PC-9 (cell line): ENCODE measurements at regions not wholly inside any gene's neighbourhood (a gene's known extent, or its start where the extent isn't known, plus 50 kb on each side); places are given as distances from the start of the nearest gene placed in this dataset.

Experiments
- BruUV-seq: library from RNA; stranded (reverse); fragments of 400-500 nt; replicated peaks from 2 replicates; lab custom pipeline; 2021; lab: Mats Ljungman, UMichigan
- CTCF ChIA-PET: fragments of 300-600 bp; sonication (Branson Sonifier 250); formaldehyde crosslinking; loops from one replicate; lab custom pipeline; 2022; ENCODE audit warnings: antibody characterized with exemption; lab: Charles Lee
- POLR2A ChIA-PET: fragments of 300-600 bp; sonication (Branson Sonifier 250); formaldehyde crosslinking; loops from one replicate; lab custom pipeline; 2022; ENCODE audit warnings: antibody characterized with exemption; ENCODE audit not compliant: unreplicated experiment; lab: Charles Lee
- DNase-seq, 2 experiments: peaks; one replicate each; pipeline versions ENCODE4 v3.0.0 to v3.0.0-alpha.2; 2015 to 2022; ENCODE audit warnings: mixed read lengths in 1 of 2
- H2AFZ ChIP-seq: fragments of 200-600 bp; sonication (generic); 2 replicates; pipeline ENCODE4 v1.8.1; 2017; ENCODE audit warnings: antibody characterized with exemption
- H3F3A ChIP-seq: fragments of 200-600 bp; sonication (generic); 2 replicates; pipeline ENCODE4 v1.8.1; 2017; ENCODE audit warnings: antibody characterized with exemption, mild to moderate bottlenecking, low read depth; ENCODE audit not compliant: insufficient read depth
- H3K27ac ChIP-seq: fragments of 200-600 bp; sonication (generic); 2 replicates; pipeline ENCODE4 v1.6.1; 2016; ENCODE audit warnings: mixed run types
- H3K27me3 ChIP-seq: fragments of 200-600 bp; sonication (generic); 2 replicates; pipeline ENCODE4 v1.6.1; 2016; ENCODE audit warnings: low read depth, mixed run types; ENCODE audit not compliant: insufficient read depth
- H3K36me3 ChIP-seq: fragments of 200-600 bp; sonication (generic); 2 replicates; pipeline ENCODE4 v1.6.1; 2016; ENCODE audit warnings: low read depth, mixed run types
- H3K4me1 ChIP-seq: fragments of 200-600 bp; sonication (generic); replicated peaks from 2 replicates; pipeline ENCODE4 v1.6.1; 2016; ENCODE audit warnings: mixed run types; ENCODE audit not compliant: insufficient read depth
- H3K4me2 ChIP-seq: fragments of 200-600 bp; sonication (generic); 2 replicates; pipeline ENCODE4 v1.6.1; 2017; ENCODE audit warnings: mixed run types
- H3K4me3 ChIP-seq: fragments of 200-600 bp; sonication (generic); 2 replicates; pipeline ENCODE4 v1.6.1; 2016; ENCODE audit warnings: mixed run types
- H3K79me2 ChIP-seq: fragments of 200-600 bp; sonication (generic); 2 replicates; pipeline ENCODE4 v1.6.1; 2017; ENCODE audit warnings: low read depth, mixed run types
- H3K9me2 ChIP-seq: fragments of 200-600 bp; sonication (generic); 2 replicates; pipeline ENCODE4 v1.8.1; 2017; ENCODE audit warnings: mild to moderate bottlenecking; ENCODE audit not compliant: insufficient read depth
- H3K9me3 ChIP-seq: fragments of 200-600 bp; sonication (generic); 2 replicates; pipeline ENCODE4 v1.8.1; 2016; ENCODE audit warnings: low read depth; ENCODE audit not compliant: insufficient read depth
- H4K20me1 ChIP-seq: fragments of 200-600 bp; sonication (generic); 2 replicates; pipeline ENCODE4 v1.8.1; 2017; ENCODE audit not compliant: insufficient read depth
- EZH2 ChIP-seq: fragments of 200-600 bp; sonication (generic); IDR thresholded peaks from 2 replicates; pipeline ENCODE4 v1.8.0; 2017; ENCODE audit warnings: antibody characterized with exemption, low read depth
- intact Hi-C: fragments of 100-400 bp; cut with micrococcal nuclease; formaldehyde crosslinking; loops from one replicate; pipeline ENCODE4 v1.10.0; 2022; ENCODE audit not compliant: unreplicated experiment
- TF ChIP-seq, protein P1 (sequence below): fragments of 200-600 bp; sonication (generic); conservative IDR thresholded peaks from 2 replicates; pipeline ENCODE4 v1.6.1; 2017; ENCODE audit warnings: mixed run types, antibody characterized with exemption, mild to moderate bottlenecking, moderate library complexity

DNA sequence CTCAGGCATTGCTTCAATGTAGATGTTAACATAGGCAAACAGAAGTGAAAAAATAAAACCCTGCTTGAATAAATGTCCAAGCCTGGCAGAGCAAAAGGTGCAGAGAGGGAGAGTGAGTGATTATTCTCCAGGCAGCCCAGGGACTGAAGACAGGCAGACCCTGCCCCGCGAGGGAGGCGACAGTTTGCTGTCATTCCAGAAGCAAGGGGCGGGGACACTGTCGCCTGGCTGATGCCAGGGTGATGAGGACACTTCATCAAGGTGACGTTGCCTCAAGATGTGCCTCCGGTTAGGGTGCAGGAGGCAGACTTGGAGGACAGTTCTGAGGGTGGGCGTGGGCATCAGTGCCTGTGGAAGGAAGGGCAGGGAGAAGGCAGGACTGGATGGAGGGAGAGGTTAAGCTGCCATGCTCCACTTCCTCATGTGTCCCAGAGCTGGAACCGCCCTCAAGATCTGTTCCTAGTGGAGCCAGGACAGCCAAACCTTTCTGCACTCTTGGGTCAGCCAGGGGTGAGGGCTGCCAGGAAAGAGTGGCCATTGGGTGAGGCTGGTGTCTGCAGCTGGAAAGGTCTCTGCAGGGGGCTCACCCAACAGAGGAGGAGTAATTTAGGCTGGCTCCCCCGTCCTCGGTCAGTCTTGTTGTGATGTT, 560.5 kb upstream of the MKI67 start:
- Histone ChIP-seq H3K9me2 (no peaks in the 10 kb centered on the region), H3K27ac (no peak overlapping the region), H4K20me1 (no peaks in the 10 kb centered on the region), H3K4me3 (no peak overlapping the region), H2AFZ (no peak overlapping the region), H3K4me1 (no peaks in the 10 kb centered on the region), H3K79me2 (no peaks in the 10 kb centered on the region), H3K9me3 (no peaks in the 10 kb centered on the region), H3K27me3 (peaks cover 43% of the 10 kb centered on the region), H3K36me3 (no peaks in the 10 kb centered on the region), H3F3A (no peaks in the 10 kb centered on the region), H3K4me2 (no peak overlapping the region)
- no peak for DNase-seq
- TF ChIP-seq, protein P1, sequence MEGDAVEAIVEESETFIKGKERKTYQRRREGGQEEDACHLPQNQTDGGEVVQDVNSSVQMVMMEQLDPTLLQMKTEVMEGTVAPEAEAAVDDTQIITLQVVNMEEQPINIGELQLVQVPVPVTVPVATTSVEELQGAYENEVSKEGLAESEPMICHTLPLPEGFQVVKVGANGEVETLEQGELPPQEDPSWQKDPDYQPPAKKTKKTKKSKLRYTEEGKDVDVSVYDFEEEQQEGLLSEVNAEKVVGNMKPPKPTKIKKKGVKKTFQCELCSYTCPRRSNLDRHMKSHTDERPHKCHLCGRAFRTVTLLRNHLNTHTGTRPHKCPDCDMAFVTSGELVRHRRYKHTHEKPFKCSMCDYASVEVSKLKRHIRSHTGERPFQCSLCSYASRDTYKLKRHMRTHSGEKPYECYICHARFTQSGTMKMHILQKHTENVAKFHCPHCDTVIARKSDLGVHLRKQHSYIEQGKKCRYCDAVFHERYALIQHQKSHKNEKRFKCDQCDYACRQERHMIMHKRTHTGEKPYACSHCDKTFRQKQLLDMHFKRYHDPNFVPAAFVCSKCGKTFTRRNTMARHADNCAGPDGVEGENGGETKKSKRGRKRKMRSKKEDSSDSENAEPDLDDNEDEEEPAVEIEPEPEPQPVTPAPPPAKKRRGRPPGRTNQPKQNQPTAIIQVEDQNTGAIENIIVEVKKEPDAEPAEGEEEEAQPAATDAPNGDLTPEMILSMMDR: no peak
- no peak for TF ChIP-seq EZH2
- BruUV-seq: no TSS peak
- intact Hi-C loops: no loop called here
- ChIA-PET CTCF (no interaction called here), POLR2A (no interaction called here)

DNA sequence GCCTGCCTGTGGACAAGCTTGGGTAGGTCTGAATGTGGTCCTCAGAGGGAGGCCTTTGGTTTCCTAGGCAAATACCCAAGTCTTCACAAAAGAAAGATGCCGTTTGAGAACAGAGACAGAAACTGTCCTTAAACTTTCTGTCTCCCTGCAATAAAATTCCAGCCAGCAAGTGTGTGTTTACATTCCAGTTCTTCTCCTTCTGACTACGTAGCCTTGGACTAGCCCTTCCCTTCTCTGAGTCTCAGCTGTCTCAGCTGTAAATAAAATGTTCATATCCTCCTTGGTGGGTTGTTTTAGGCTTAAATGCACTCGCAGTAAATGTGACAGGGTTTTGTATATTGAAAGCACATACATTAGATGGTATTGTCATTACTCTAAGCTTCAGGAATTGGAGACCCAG, 561.2 kb upstream of the MKI67 start:
- CTCF ChIA-PET: no interaction called here
- Histone ChIP-seq H4K20me1 (no peaks in the 10 kb centered on the region), H2AFZ (no peak overlapping the region), H3K4me1 (no peaks in the 10 kb centered on the region), H3K79me2 (no peaks in the 10 kb centered on the region), H3K36me3 (no peaks in the 10 kb centered on the region), H3K4me3 (no peak overlapping the region), H3K27ac (no peak overlapping the region), H3K9me2 (no peaks in the 10 kb centered on the region), H3K27me3 (peaks cover 45% of the 10 kb centered on the region), H3K9me3 (no peaks in the 10 kb centered on the region), H3F3A (no peaks in the 10 kb centered on the region), H3K4me2 (no peak overlapping the region)
- no TSS peak for BruUV-seq
- DNase-seq: no peak
- POLR2A ChIA-PET: no interaction called here
- TF ChIP-seq, protein P1: no peak
- TF ChIP-seq EZH2: no peak
- intact Hi-C loops: no loop called here

DNA sequence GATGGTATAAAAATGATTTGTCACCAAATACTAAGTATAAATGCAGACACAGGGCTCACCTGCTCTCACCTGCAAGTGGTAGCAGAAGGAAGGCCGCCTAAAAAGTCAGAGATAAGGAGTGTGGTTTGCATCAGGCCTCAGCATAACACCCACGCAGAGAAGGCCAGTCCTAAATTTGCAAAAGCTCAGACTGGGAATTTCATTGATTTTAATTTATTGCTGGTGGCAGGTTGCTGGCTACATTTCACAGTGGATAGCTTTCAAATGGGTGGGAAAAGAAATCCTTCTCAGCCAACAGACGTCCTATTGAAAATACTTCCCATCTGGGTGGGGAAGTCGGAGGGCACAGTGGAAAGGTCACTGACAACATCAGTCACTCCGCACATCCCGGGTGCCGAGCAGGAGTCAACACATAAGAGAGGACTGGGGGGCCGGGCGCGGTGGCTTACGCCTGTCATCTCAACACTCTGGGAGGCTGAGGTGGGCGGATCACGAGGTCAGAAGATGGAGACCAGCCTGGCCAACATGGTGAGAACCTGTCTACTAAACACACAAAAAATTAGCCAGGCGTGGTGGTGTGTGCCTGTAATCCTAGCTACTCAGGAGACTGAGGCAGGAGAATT, 561.8 kb upstream of the MKI67 start:
- BruUV-seq: no TSS peak
- DNase-seq: no peak
- H3K9me3 ChIP-seq: no peaks in the 10 kb centered on the region
- no peaks in the 10 kb centered on the region for H3K9me2 ChIP-seq
- H3K4me3 ChIP-seq: no peak overlapping the region
- H2AFZ ChIP-seq: no peak overlapping the region
- ChIA-PET POLR2A (no interaction called here), CTCF (no interaction called here)
- H3K27ac ChIP-seq: no peak overlapping the region
- H3K36me3 ChIP-seq: no peaks in the 10 kb centered on the region
- TF ChIP-seq EZH2: no peak
- TF ChIP-seq, protein P1: no peak
- no peaks in the 10 kb centered on the region for H3F3A ChIP-seq
- no peaks in the 10 kb centered on the region for H3K4me1 ChIP-seq
- intact Hi-C loops: no loop called here
- peaks cover 48% of the 10 kb centered on the region for H3K27me3 ChIP-seq
- H4K20me1 ChIP-seq: no peaks in the 10 kb centered on the region
- no peak overlapping the region for H3K4me2 ChIP-seq
- no peaks in the 10 kb centered on the region for H3K79me2 ChIP-seq
